ENCODE measurements at regions not wholly inside any gene's neighbourhood (a gene's known extent, or its start where the extent isn't known, plus 50 kb on each side); places are given as distances from the start of the nearest gene placed in this dataset.
"Not testable (repeated sequence)": the region's sequence is repeated elsewhere in the genome, so short reads cannot be mapped to it uniquely, and the experiment has no call there.

- no peak for DNase-seq (ENCODE audit: low read depth, low spot score)
Measured at GRCh38 chr6:149236589-149236988, 80.9 kb upstream of the TAB2 start.

GRCh38 chr6:149237464-149237863 is 80.0 kb upstream of the TAB2 start:
- DNase-seq (ENCODE audit: low read depth, low spot score) = no peak

GRCh38 chr6:149239573-149240209 is 77.8 kb upstream of the TAB2 start:
- no peak for DNase-seq (ENCODE audit: low read depth, low spot score)

- DNase-seq (ENCODE audit: low read depth, low spot score) = no peak
Measured at GRCh38 chr6:149242883-149243282, 74.6 kb upstream of the TAB2 start.

GRCh38 chr6:149244105-149244504 is 73.4 kb upstream of the TAB2 start:
- DNase-seq (ENCODE audit: low read depth, low spot score) = no peak

- DNase-seq (ENCODE audit: low read depth, low spot score) = no peak
Measured at GRCh38 chr6:149246691-149247384, 70.7 kb upstream of the TAB2 start.

GRCh38 chr6:149247385-149247763 is 70.1 kb upstream of the TAB2 start:
- no peak for DNase-seq (ENCODE audit: low read depth, low spot score)

- not testable (repeated sequence) for DNase-seq (ENCODE audit: low read depth, low spot score)
Measured at GRCh38 chr6:149248263-149248662, 69.2 kb upstream of the TAB2 start.

GRCh38 chr6:149248693-149249369 is 68.7 kb upstream of the TAB2 start:
- no peak for DNase-seq (ENCODE audit: low read depth, low spot score)

- DNase-seq (ENCODE audit: low read depth, low spot score) = no peak
Measured at GRCh38 chr6:149249370-149250357, 67.8 kb upstream of the TAB2 start.

GRCh38 chr6:149250951-149251350 is 66.6 kb upstream of the TAB2 start:
- DNase-seq (ENCODE audit: low read depth, low spot score) = no peak

GRCh38 chr6:149252622-149253021 is 64.9 kb upstream of the TAB2 start:
- DNase-seq (ENCODE audit: low read depth, low spot score) = no peak

- no peak for DNase-seq (ENCODE audit: low read depth, low spot score)
Measured at GRCh38 chr6:149254253-149254652, 63.3 kb upstream of the TAB2 start.

GRCh38 chr6:149259753-149260152 is 57.8 kb upstream of the TAB2 start:
- no peak for DNase-seq (ENCODE audit: low read depth, low spot score)

GRCh38 chr6:149260214-149260874 is 57.2 kb upstream of the TAB2 start:
- no peak for DNase-seq (ENCODE audit: low read depth, low spot score)

- DNase-seq (ENCODE audit: low read depth, low spot score) = no peak
Measured at GRCh38 chr6:149261364-149262040, 56.0 kb upstream of the TAB2 start.

- DNase-seq (ENCODE audit: low read depth, low spot score) = no peak
Measured at GRCh38 chr6:149263321-149263720, 54.2 kb upstream of the TAB2 start.

GRCh38 chr6:149264629-149265028 is 52.9 kb upstream of the TAB2 start:
- DNase-seq (ENCODE audit: low read depth, low spot score) = no peak

GRCh38 chr6:149265945-149266344 is 51.6 kb upstream of the TAB2 start:
- no peak for DNase-seq (ENCODE audit: low read depth, low spot score)

- no peak for DNase-seq (ENCODE audit: low read depth, low spot score)
Measured at GRCh38 chr6:149266659-149267058, 50.9 kb upstream of the TAB2 start.

- DNase-seq (ENCODE audit: low read depth, low spot score) = no peak
Measured at GRCh38 chr6:149267072-149267471, 50.4 kb upstream of the TAB2 start.
